Kidney tubule cell (primary cell): ENCODE measurements at regions not wholly inside any gene's neighbourhood (a gene's known extent, or its start where the extent isn't known, plus 50 kb on each side); places are given as distances from the start of the nearest gene placed in this dataset.
"Not testable (repeated sequence)": the region's sequence is repeated elsewhere in the genome, so short reads cannot be mapped to it uniquely, and the experiment has no call there.

Experiments used
- DNase-seq: peaks from one replicate; pipeline ENCODE4 v3.0.0-alpha.2; 2018; ENCODE audit warnings: low spot score

GRCh38 chr5:18354828-18355227 lies 720.6 kb downstream of the TAF11L14 start:
- DNase-seq, result no peak

- DNase-seq, result no peak
Observed at GRCh38 chr5:18357486-18357885, 723.2 kb downstream of the TAF11L14 start.

GRCh38 chr5:18366234-18366633 lies 732.0 kb downstream of the TAF11L14 start:
- no peak for DNase-seq

- DNase-seq, result no peak
Observed at GRCh38 chr5:18370531-18370930, 736.3 kb downstream of the TAF11L14 start.

- DNase-seq, result no peak
Observed at GRCh38 chr5:18375641-18376040, 741.4 kb downstream of the TAF11L14 start.

- DNase-seq, result no peak
Observed at GRCh38 chr5:18378066-18378465, 743.8 kb downstream of the TAF11L14 start.

GRCh38 chr5:18379189-18379588 lies 744.9 kb downstream of the TAF11L14 start:
- DNase-seq, result no peak

- DNase-seq, result no peak
Observed at GRCh38 chr5:18380729-18381362, 746.6 kb downstream of the TAF11L14 start.

GRCh38 chr5:18393565-18394442 lies 759.5 kb downstream of the TAF11L14 start:
- peak; percentile 57 for DNase-seq

GRCh38 chr5:18394443-18394804 lies 760.2 kb downstream of the TAF11L14 start:
- no peak for DNase-seq

GRCh38 chr5:18395126-18396110 lies 761.2 kb downstream of the TAF11L14 start:
- no peak for DNase-seq

- DNase-seq, result no peak
Observed at GRCh38 chr5:18397371-18397770, 763.1 kb downstream of the TAF11L14 start.

- no peak for DNase-seq
Observed at GRCh38 chr5:18397891-18398290, 763.6 kb downstream of the TAF11L14 start.

GRCh38 chr5:18399461-18400327 lies 765.4 kb downstream of the TAF11L14 start:
- DNase-seq, result not testable (repeated sequence)

GRCh38 chr5:18403141-18403540 lies 768.9 kb downstream of the TAF11L14 start:
- no peak for DNase-seq

GRCh38 chr5:18403941-18404438 lies 769.7 kb downstream of the TAF11L14 start:
- no peak for DNase-seq

- no peak for DNase-seq
Observed at GRCh38 chr5:18420711-18421110, 786.5 kb downstream of the TAF11L14 start.

GRCh38 chr5:18433336-18433735 lies 799.1 kb downstream of the TAF11L14 start:
- DNase-seq, result no peak

GRCh38 chr5:18438126-18438525 lies 803.9 kb downstream of the TAF11L14 start:
- DNase-seq, result no peak

- DNase-seq, result no peak
Observed at GRCh38 chr5:18455521-18455920, 821.3 kb downstream of the TAF11L14 start.

GRCh38 chr5:18457255-18457654 lies 823.0 kb downstream of the TAF11L14 start:
- no peak for DNase-seq
